Panc1 (cell line): ENCODE measurements at regions not wholly inside any gene's neighbourhood (a gene's known extent, or its start where the extent isn't known, plus 50 kb on each side); places are given as distances from the start of the nearest gene placed in this dataset.

Source experiments
- ATAC-seq: fragments of 200-7000 bp; cut with Tn5 transposase; 2 replicates; pipeline ENCODE4 v1.9.1; 2020; ENCODE audit warnings: mild to moderate bottlenecking, moderate library complexity
- BruUV-seq: library from RNA; stranded (reverse); fragments of 400-500 nt; replicated peaks from 2 replicates; lab custom pipeline; 2021; lab: Mats Ljungman, UMichigan
- CTCF ChIA-PET: fragments of 300-600 bp; sonication (Branson Sonifier 250); formaldehyde crosslinking; loops from one replicate; lab custom pipeline; 2022; ENCODE audit warnings: antibody characterized with exemption; lab: Charles Lee
- POLR2A ChIA-PET: fragments of 300-600 bp; sonication (Branson Sonifier 250); formaldehyde crosslinking; loops from one replicate; lab custom pipeline; 2022; ENCODE audit warnings: antibody characterized with exemption; lab: Charles Lee
- DNase-seq: peaks from one replicate; pipeline ENCODE4 v3.0.0-alpha.2; 2010; ENCODE audit warnings: low read depth, low spot score
- H3K27ac ChIP-seq: 2 replicates; pipeline ENCODE4 v1.5.1; 2011; ENCODE audit warnings: mild to moderate bottlenecking, low read length, inconsistent platforms
- H3K27me3 ChIP-seq: fragments of 200-500 bp; sonication (Bioruptor generic); 2 replicates; pipeline ENCODE4 v1.6.0; 2014; ENCODE audit warnings: low read length, inconsistent platforms; ENCODE audit not compliant: control insufficient read depth, insufficient read depth
- H3K36me3 ChIP-seq: fragments of 200-500 bp; sonication (Bioruptor generic); 2 replicates; pipeline ENCODE4 v1.5.1; 2014; ENCODE audit warnings: inconsistent platforms, mild to moderate bottlenecking, low read length, moderate library complexity; ENCODE audit not compliant: control insufficient read depth, insufficient read depth
- H3K4me1 ChIP-seq: 2 replicates; pipeline ENCODE4 v1.5.1; 2011; ENCODE audit warnings: inconsistent platforms, mild to moderate bottlenecking, low read length, moderate library complexity; ENCODE audit not compliant: control insufficient read depth, insufficient read depth
- H3K4me3 ChIP-seq, 2 experiments: 2 replicates each; pipeline ENCODE4 v1.5.1; 2011 to 2012; ENCODE audit warnings: low read depth in 2 of 2, low read length in 2 of 2, mild to moderate bottlenecking in 2 of 2, inconsistent platforms in 1 of 2, moderate library complexity in 1 of 2
- H3K9me3 ChIP-seq: fragments of 200-500 bp; sonication (Bioruptor generic); 2 replicates; pipeline ENCODE4 v1.5.1; 2014; ENCODE audit warnings: low read depth, mild to moderate bottlenecking, inconsistent platforms, low read length, moderate library complexity; ENCODE audit not compliant: control insufficient read depth, insufficient read depth
- CTCF ChIP-seq: fragments of 450-650 bp; IDR thresholded peaks from 2 replicates; pipeline ENCODE4 v1.5.1; 2017; ENCODE audit warnings: mild to moderate bottlenecking
- POLR2AphosphoS5 ChIP-seq: IDR thresholded peaks from 2 replicates; pipeline ENCODE4 v1.6.1; 2012; ENCODE audit warnings: mild to moderate bottlenecking, low read depth, low read length, moderate library complexity
- REST ChIP-seq, 2 experiments: IDR thresholded peaks; 2 replicates each; pipeline ENCODE4 v1.6.1; 2011 to 2012; ENCODE audit warnings: low read depth in 2 of 2, control low read depth in 1 of 2, low read length in 1 of 2, mild to moderate bottlenecking in 1 of 2, moderate library complexity in 1 of 2; ENCODE audit not compliant: insufficient read depth in 1 of 2
- SIN3A ChIP-seq: IDR thresholded peaks from 2 replicates; pipeline ENCODE4 v1.6.1; 2012; ENCODE audit warnings: low read depth, mild to moderate bottlenecking, low read length, moderate library complexity, borderline replicate concordance; ENCODE audit not compliant: insufficient read depth
- TCF7L2 ChIP-seq: IDR thresholded peaks from 2 replicates; pipeline ENCODE4 v1.6.1; 2011; ENCODE audit warnings: mild to moderate bottlenecking, low read depth, low read length, inconsistent platforms
- in situ Hi-C: cut with HindIII; loops from 2 replicates; pipeline ENCODE4 v1.10.0; 2016; ENCODE audit warnings: low sequenced_read_pairs, low pct_unique_long_range_greater_than_20kb
- intact Hi-C: fragments of 100-400 bp; cut with micrococcal nuclease; formaldehyde crosslinking; loops from one replicate; pipeline ENCODE4 v1.10.0; 2022; ENCODE audit not compliant: unreplicated experiment

GRCh38 chrX:43592597-43592996 lies 63.5 kb upstream of the MAOA start:
- Histone ChIP-seq H3K36me3 (no peaks in the 10 kb centered on the region), H3K4me3 (no peak overlapping the region), H3K27me3 (no peaks in the 10 kb centered on the region), H3K27ac (no peak overlapping the region), H3K9me3 (no peaks in the 10 kb centered on the region), H3K4me1 (no peaks in the 10 kb centered on the region)
- ChIA-PET CTCF (no interaction called here), POLR2A (no interaction called here)
- no TSS peak for BruUV-seq
- TF ChIP-seq POLR2AphosphoS5: no peak
- ATAC-seq (no peak), DNase-seq (no peak)
- in situ Hi-C loops: no loop called here
- intact Hi-C loops: no loop called here

GRCh38 chrX:43595931-43596330 lies 60.2 kb upstream of the MAOA start:
- intact Hi-C loops: no loop called here
- Histone ChIP-seq H3K36me3 (no peaks in the 10 kb centered on the region), H3K27ac (no peak overlapping the region), H3K4me3 (no peak overlapping the region), H3K4me1 (no peaks in the 10 kb centered on the region), H3K9me3 (no peaks in the 10 kb centered on the region), H3K27me3 (no peaks in the 10 kb centered on the region)
- no TSS peak for BruUV-seq
- no peak for TF ChIP-seq SIN3A
- no peak for TF ChIP-seq CTCF
- no peak for TF ChIP-seq REST (IDR thresholded peaks at IDR 0.05; ENCODE audit: insufficient read depth in 1 of 2, low read depth in 2 of 2, low read length in 1 of 2)
- no peak for TF ChIP-seq TCF7L2
- no peak for TF ChIP-seq POLR2AphosphoS5
- DNase-seq (no peak), ATAC-seq (no peak)
- ChIA-PET POLR2A (no interaction called here), CTCF (no interaction called here)
- in situ Hi-C loops: no loop called here

GRCh38 chrX:43604753-43605152 lies 51.3 kb upstream of the MAOA start:
- DNase-seq: no peak
- POLR2A ChIA-PET: no interaction called here
- intact Hi-C loops: no loop called here

More at GRCh38 chrX:43604753-43605152, 51.3 kb upstream of the MAOA start:
- Histone ChIP-seq H3K36me3 (no peaks in the 10 kb centered on the region), H3K27me3 (no peaks in the 10 kb centered on the region), H3K9me3 (no peaks in the 10 kb centered on the region), H3K4me1 (no peaks in the 10 kb centered on the region), H3K27ac (no peak overlapping the region), H3K4me3 (no peak overlapping the region)
- in situ Hi-C loops: no loop called here
- no peak for ATAC-seq
- BruUV-seq: no TSS peak
- no peak for TF ChIP-seq POLR2AphosphoS5
- no peak for TF ChIP-seq SIN3A
- no peak for TF ChIP-seq TCF7L2
- no peak for TF ChIP-seq REST (IDR thresholded peaks at IDR 0.05; ENCODE audit: insufficient read depth in 1 of 2, low read depth in 2 of 2, low read length in 1 of 2)
- no peak for TF ChIP-seq CTCF
- CTCF ChIA-PET: no interaction called here
